GM12872 (cell line): ENCODE measurements at regions not wholly inside any gene's neighbourhood (a gene's known extent, or its start where the extent isn't known, plus 50 kb on each side); places are given as distances from the start of the nearest gene placed in this dataset.

Experiments used
- CTCF ChIP-seq: IDR thresholded peaks from 3 replicates; pipeline ENCODE4 v1.5.1; 2011; ENCODE audit warnings: low read depth, mild to moderate bottlenecking, low read length, moderate library complexity; ENCODE audit not compliant: insufficient read depth

- no peak for TF ChIP-seq CTCF
Observed at GRCh38 chr12:13924286-13924685, 57.1 kb downstream of the GRIN2B start.

GRCh38 chr12:13918897-13919296 is 62.5 kb downstream of the GRIN2B start:
- no peak for TF ChIP-seq CTCF

- TF ChIP-seq CTCF, result no peak
Observed at GRCh38 chr12:13915096-13915495, 66.3 kb downstream of the GRIN2B start.

GRCh38 chr12:13913371-13913770 is 68.0 kb downstream of the GRIN2B start:
- TF ChIP-seq CTCF, result no peak

- TF ChIP-seq CTCF, result no peak
Observed at GRCh38 chr12:13911756-13912554, 69.4 kb downstream of the GRIN2B start.

GRCh38 chr12:13905794-13906193 is 75.6 kb downstream of the GRIN2B start:
- no peak for TF ChIP-seq CTCF

- TF ChIP-seq CTCF, result no peak
Observed at GRCh38 chr12:13900718-13901117, 80.7 kb downstream of the GRIN2B start.

GRCh38 chr12:13897811-13898210 is 83.6 kb downstream of the GRIN2B start:
- no peak for TF ChIP-seq CTCF
